ENCODE measurements at regions not wholly inside any gene's neighbourhood (a gene's known extent, or its start where the extent isn't known, plus 50 kb on each side); places are given as distances from the start of the nearest gene placed in this dataset.

- TF ChIP-seq CTCF (IDR thresholded peaks at IDR 0.05) (no peak), EZH2 (IDR thresholded peaks at IDR 0.05; ENCODE audit: borderline replicate concordance, insufficient read depth, low read depth, low read length, poor library complexity, severe bottlenecking) (no peak)
Measured at GRCh38 chr2:3125001-3125760, 252.4 kb downstream of the EIPR1 start.
